Stimulated activated effector memory CD8-positive, alpha-beta T cell treated with anti-CD3 and anti-CD28 coated beads, Interleukin-12 subunit alpha, Interleukin-12 subunit beta, amount 100 ng/mL, for 72 hours (primary cell): ENCODE measurements at regions not wholly inside any gene's neighbourhood (a gene's known extent, or its start where the extent isn't known, plus 50 kb on each side); places are given as distances from the start of the nearest gene placed in this dataset.
"Not testable (repeated sequence)": the region's sequence is repeated elsewhere in the genome, so short reads cannot be mapped to it uniquely, and the experiment has no call there.

Experiments
- ATAC-seq: fragments of 150-1000 bp; cut with Tn5 transposase; 2 replicates; pipeline ENCODE4 v1.10.0; 2021
- DNase-seq, 2 donors: peaks; one replicate each; pipeline ENCODE4 v3.0.0; 2021 to 2022; ENCODE audit warnings: low spot score in 2 of 2
- H3K27ac Mint-ChIP-seq: one replicate; pipeline ENCODE4 v1.8.0; 2022; ENCODE audit warnings: mild to moderate bottlenecking, mixed read lengths
- H3K36me3 Mint-ChIP-seq: one replicate; pipeline ENCODE4 v1.8.0; 2022; ENCODE audit warnings: mild to moderate bottlenecking, mixed read lengths
- H3K4me1 Mint-ChIP-seq: one replicate; pipeline ENCODE4 v1.8.0; 2022; ENCODE audit warnings: mixed read lengths
- H3K4me3 Mint-ChIP-seq: one replicate; pipeline ENCODE4 v1.8.0; 2022; ENCODE audit warnings: mild to moderate bottlenecking, mixed read lengths
- H3K9me3 Mint-ChIP-seq: one replicate; pipeline ENCODE4 v1.8.0; 2022; ENCODE audit warnings: mixed read lengths

DNA sequence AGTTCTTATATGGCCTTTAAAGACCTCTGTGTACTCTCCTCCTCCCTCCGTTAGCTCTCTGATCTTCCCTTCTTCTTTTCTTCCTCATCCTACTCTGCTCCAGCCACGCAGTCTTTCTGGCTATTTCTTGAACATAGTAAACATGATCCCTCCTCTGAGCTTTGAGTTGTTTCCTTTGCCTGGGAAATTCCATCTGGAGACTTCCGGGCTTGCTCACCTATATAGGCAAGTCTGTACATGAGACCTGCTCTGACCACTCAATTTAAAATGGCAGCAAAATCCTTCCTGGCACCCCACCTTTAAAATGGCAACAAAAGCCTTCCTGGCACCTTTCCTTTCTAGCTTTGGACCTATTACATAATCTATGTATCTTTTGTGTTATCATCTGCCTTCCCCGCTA is 517.6 kb downstream of the TTLL7 start:
- H3K27ac Mint-ChIP-seq = not testable (repeated sequence)

GRCh38 chr1:83479591-83480239 is 519.2 kb downstream of the TTLL7 start:
- H3K9me3 Mint-ChIP-seq = peaks cover 16% of the 10 kb centered on the region
- DNase-seq, H3K4me1 Mint-ChIP-seq, H3K36me3 Mint-ChIP-seq, H3K4me3 Mint-ChIP-seq, ATAC-seq, H3K27ac Mint-ChIP-seq: not testable (repeated sequence)

More for the DNA sequence above, 517.6 kb downstream of the TTLL7 start:
- not testable (repeated sequence) for H3K4me1 Mint-ChIP-seq, H3K4me3 Mint-ChIP-seq, H3K36me3 Mint-ChIP-seq, DNase-seq, ATAC-seq
- peaks cover 16% of the 10 kb centered on the region for H3K9me3 Mint-ChIP-seq

GRCh38 chr1:83478127-83478526 is 520.8 kb downstream of the TTLL7 start:
- H3K4me3 Mint-ChIP-seq, ATAC-seq, H3K36me3 Mint-ChIP-seq, H3K27ac Mint-ChIP-seq, DNase-seq, H3K4me1 Mint-ChIP-seq: not testable (repeated sequence)
- peaks cover 15% of the 10 kb centered on the region for H3K9me3 Mint-ChIP-seq

- not testable (repeated sequence) for H3K27ac Mint-ChIP-seq, H3K4me1 Mint-ChIP-seq, H3K36me3 Mint-ChIP-seq, H3K4me3 Mint-ChIP-seq, DNase-seq
- ATAC-seq = peak; percentile 21
- H3K9me3 Mint-ChIP-seq = peaks cover 16% of the 10 kb centered on the region
Measured at GRCh38 chr1:83476518-83476917, 522.4 kb downstream of the TTLL7 start.

- not testable (repeated sequence) for H3K36me3 Mint-ChIP-seq, H3K27ac Mint-ChIP-seq, H3K4me1 Mint-ChIP-seq, DNase-seq, H3K9me3 Mint-ChIP-seq, ATAC-seq, H3K4me3 Mint-ChIP-seq
Measured at GRCh38 chr1:83474946-83475345, 524.0 kb downstream of the TTLL7 start.

DNA sequence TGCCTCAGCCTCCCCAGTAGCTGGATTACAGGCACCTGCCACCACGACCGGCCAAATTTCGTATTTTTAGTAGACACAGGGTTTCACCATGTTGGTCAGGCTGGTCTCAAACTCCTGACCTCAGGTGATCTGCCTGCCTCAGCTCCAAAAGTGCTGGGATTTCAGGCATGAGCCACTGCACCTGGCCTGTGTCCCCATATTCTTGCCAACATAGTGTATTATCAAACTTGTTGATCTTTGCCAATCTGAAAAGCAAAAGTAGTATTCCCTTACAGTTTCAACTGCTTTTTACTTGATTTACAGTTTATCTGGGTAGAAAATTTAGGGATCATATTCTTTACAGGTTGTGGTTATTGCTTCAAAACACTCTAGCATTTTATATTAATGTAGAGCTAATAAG is 524.9 kb downstream of the TTLL7 start:
- H3K27ac Mint-ChIP-seq, H3K4me1 Mint-ChIP-seq, H3K9me3 Mint-ChIP-seq, ATAC-seq, H3K36me3 Mint-ChIP-seq, H3K4me3 Mint-ChIP-seq, DNase-seq: not testable (repeated sequence)

- H3K27ac Mint-ChIP-seq, H3K9me3 Mint-ChIP-seq, ATAC-seq, DNase-seq, H3K4me3 Mint-ChIP-seq, H3K4me1 Mint-ChIP-seq, H3K36me3 Mint-ChIP-seq: not testable (repeated sequence)
Measured at GRCh38 chr1:83472066-83472465, 526.9 kb downstream of the TTLL7 start.

- H3K4me1 Mint-ChIP-seq, DNase-seq, ATAC-seq, H3K36me3 Mint-ChIP-seq, H3K9me3 Mint-ChIP-seq, H3K27ac Mint-ChIP-seq, H3K4me3 Mint-ChIP-seq: not testable (repeated sequence)
Measured at GRCh38 chr1:83471272-83471671, 527.7 kb downstream of the TTLL7 start.

GRCh38 chr1:83468336-83468735 is 530.6 kb downstream of the TTLL7 start:
- H3K27ac Mint-ChIP-seq, H3K4me3 Mint-ChIP-seq, ATAC-seq, H3K36me3 Mint-ChIP-seq, DNase-seq, H3K9me3 Mint-ChIP-seq, H3K4me1 Mint-ChIP-seq: not testable (repeated sequence)

- ATAC-seq, H3K9me3 Mint-ChIP-seq: not testable (repeated sequence)
Measured at GRCh38 chr1:83457735-83458248, 541.1 kb downstream of the TTLL7 start.

GRCh38 chr1:83457281-83457680 is 541.7 kb downstream of the TTLL7 start:
- H3K36me3 Mint-ChIP-seq, DNase-seq, H3K27ac Mint-ChIP-seq, H3K9me3 Mint-ChIP-seq, H3K4me1 Mint-ChIP-seq, H3K4me3 Mint-ChIP-seq, ATAC-seq: not testable (repeated sequence)

More at GRCh38 chr1:83457735-83458248, 541.1 kb downstream of the TTLL7 start:
- not testable (repeated sequence) for H3K4me3 Mint-ChIP-seq, DNase-seq, H3K27ac Mint-ChIP-seq, H3K36me3 Mint-ChIP-seq, H3K4me1 Mint-ChIP-seq

- H3K9me3 Mint-ChIP-seq, H3K4me3 Mint-ChIP-seq, DNase-seq, H3K27ac Mint-ChIP-seq, ATAC-seq, H3K36me3 Mint-ChIP-seq, H3K4me1 Mint-ChIP-seq: not testable (repeated sequence)
Measured at GRCh38 chr1:83455753-83456152, 543.2 kb downstream of the TTLL7 start.

DNA sequence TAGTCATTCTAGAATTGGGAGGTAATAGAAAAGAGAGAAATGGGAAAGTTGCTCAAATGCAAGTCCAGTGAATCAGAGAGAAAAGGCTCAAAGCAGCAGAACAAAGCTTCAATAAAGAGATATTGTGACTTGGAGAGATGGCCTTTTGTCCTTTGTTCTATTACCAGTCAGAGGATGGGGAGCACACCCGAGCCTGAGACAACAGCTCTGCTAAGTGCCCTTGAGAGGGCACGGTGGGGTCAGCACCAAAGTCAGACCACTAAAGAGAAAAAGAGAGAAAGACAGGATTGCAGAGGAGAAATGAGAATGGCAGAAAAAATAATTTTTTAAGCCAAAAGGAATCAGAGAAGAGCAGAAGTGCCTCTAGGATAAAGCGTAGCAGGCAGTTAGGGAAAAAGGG is 553.1 kb downstream of the TTLL7 start:
- H3K27ac Mint-ChIP-seq, H3K36me3 Mint-ChIP-seq, DNase-seq, H3K4me3 Mint-ChIP-seq, H3K4me1 Mint-ChIP-seq, H3K9me3 Mint-ChIP-seq, ATAC-seq: not testable (repeated sequence)

DNA sequence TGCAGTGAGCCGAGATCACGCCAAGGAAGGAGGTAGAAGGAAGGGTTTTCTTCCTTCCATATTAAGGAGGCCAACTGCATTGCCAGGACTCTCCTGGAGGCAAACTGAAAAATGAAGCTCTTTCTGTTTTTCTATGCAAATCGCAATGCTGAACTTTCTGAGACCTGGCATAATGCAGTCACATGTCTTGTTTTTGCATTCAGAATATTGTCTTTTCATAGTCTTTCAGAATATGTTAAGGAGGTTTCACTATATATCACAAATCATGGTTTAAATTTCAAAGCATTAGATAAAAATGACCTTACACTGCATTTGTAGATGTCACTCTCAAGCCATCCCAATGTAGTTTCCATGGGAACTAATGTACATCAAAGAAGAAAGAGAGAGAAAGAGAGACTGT is 556.5 kb downstream of the TTLL7 start:
- not testable (repeated sequence) for H3K36me3 Mint-ChIP-seq, ATAC-seq, H3K4me3 Mint-ChIP-seq, DNase-seq, H3K9me3 Mint-ChIP-seq, H3K4me1 Mint-ChIP-seq, H3K27ac Mint-ChIP-seq

DNA sequence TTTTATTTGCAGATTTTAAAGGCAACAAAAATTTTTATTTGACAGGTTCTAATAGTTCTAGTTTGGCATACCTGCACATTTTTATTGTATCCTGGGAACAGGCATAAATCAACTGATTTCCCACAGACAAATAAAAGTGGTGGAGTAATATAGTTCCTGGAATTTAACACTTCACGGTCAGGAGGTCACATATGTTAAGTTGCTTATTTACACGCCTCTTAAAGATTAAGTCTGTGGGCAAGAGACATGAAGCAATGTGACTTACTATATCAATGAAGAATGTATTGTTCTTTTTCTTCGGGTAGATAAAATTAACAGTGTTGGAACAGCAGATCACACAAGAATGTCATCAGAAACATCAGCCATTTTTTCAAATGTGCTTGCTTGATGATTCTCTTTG is 558.3 kb downstream of the TTLL7 start:
- H3K4me3 Mint-ChIP-seq, H3K4me1 Mint-ChIP-seq, DNase-seq, ATAC-seq, H3K27ac Mint-ChIP-seq, H3K36me3 Mint-ChIP-seq, H3K9me3 Mint-ChIP-seq: not testable (repeated sequence)

DNA sequence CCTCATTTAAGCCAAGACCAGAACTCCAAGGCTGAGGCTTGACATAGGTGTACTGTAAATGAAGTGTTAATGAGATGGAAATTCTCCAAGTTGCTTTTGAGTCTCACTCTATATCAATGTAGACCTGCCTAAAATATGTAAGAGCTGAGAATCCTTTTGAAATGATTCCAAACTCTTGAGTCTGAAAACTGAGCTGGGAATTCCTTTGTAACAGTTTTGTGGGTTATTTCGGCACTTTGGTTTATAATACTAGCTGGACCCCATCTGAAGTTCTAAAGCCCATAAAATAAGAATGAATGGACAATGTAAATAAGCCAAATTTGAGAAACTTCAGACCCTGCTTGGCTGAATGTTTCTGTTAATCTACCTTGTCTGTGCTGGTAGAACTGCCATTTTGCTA is 558.9 kb downstream of the TTLL7 start:
- H3K4me3 Mint-ChIP-seq, H3K9me3 Mint-ChIP-seq, H3K27ac Mint-ChIP-seq, H3K36me3 Mint-ChIP-seq, ATAC-seq, H3K4me1 Mint-ChIP-seq, DNase-seq: not testable (repeated sequence)
